OCI-LY1 (cell line): ENCODE measurements at regions not wholly inside any gene's neighbourhood (a gene's known extent, or its start where the extent isn't known, plus 50 kb on each side); places are given as distances from the start of the nearest gene placed in this dataset.

ENCODE experiments used
- H2AFZ ChIP-seq: fragments of 200-600 bp; sonication (generic), shearing (Covaris generic); 2 replicates; pipeline ENCODE4 v1.6.0; 2014; ENCODE audit warnings: antibody characterized with exemption, mild to moderate bottlenecking, low read length
- H3F3A ChIP-seq: fragments of 200-600 bp; sonication (generic), shearing (Covaris generic); 2 replicates; pipeline ENCODE4 v1.6.0; 2014; ENCODE audit warnings: mild to moderate bottlenecking, antibody characterized with exemption, low read length, moderate library complexity; ENCODE audit not compliant: insufficient read depth
- H3K27ac ChIP-seq: fragments of 200-600 bp; sonication (generic); 2 replicates; pipeline ENCODE4 v1.5.1; 2014; ENCODE audit warnings: low read length, mixed run types, mild to moderate bottlenecking, low read depth; ENCODE audit not compliant: poor library complexity, severe bottlenecking
- H3K27me3 ChIP-seq: fragments of 200-600 bp; sonication (generic); 2 replicates; pipeline ENCODE4 v1.6.0; 2014; ENCODE audit warnings: antibody characterized with exemption, mild to moderate bottlenecking, low read length, moderate library complexity; ENCODE audit not compliant: insufficient read depth
- H3K36me3 ChIP-seq: fragments of 200-600 bp; sonication (generic); 2 replicates; pipeline ENCODE4 v1.6.1; 2014; ENCODE audit warnings: mild to moderate bottlenecking, antibody characterized with exemption, low read length, moderate library complexity, mixed read lengths; ENCODE audit not compliant: insufficient read depth
- H3K4me1 ChIP-seq: fragments of 200-600 bp; sonication (generic); 2 replicates; pipeline ENCODE4 v1.5.1; 2014; ENCODE audit warnings: mild to moderate bottlenecking, low read length, moderate library complexity; ENCODE audit not compliant: insufficient read depth, severe bottlenecking
- H3K4me2 ChIP-seq: fragments of 200-600 bp; sonication (generic), shearing (Covaris generic); 2 replicates; pipeline ENCODE4 v1.6.1; 2014; ENCODE audit warnings: low read length
- H3K4me3 ChIP-seq: fragments of 200-600 bp; sonication (generic); 2 replicates; pipeline ENCODE4 v1.5.1; 2014; ENCODE audit warnings: low read length, low read depth, mild to moderate bottlenecking, mixed read lengths; ENCODE audit not compliant: poor library complexity, severe bottlenecking
- H3K79me2 ChIP-seq: fragments of 200-600 bp; shearing (Covaris generic); 2 replicates; pipeline ENCODE4 v1.6.1; 2016; ENCODE audit warnings: mixed run types, low read length, mixed read lengths; ENCODE audit not compliant: insufficient read depth
- H3K9ac ChIP-seq: fragments of 200-600 bp; sonication (generic), shearing (Covaris generic); 2 replicates; pipeline ENCODE4 v1.6.1; 2014; ENCODE audit warnings: mild to moderate bottlenecking, low read length, mixed read lengths
- H3K9me2 ChIP-seq: fragments of 200-600 bp; sonication (generic), shearing (Covaris generic); 2 replicates; pipeline ENCODE4 v1.6.1; 2014; ENCODE audit warnings: low read depth, mild to moderate bottlenecking, low read length, mixed read lengths
- H3K9me3 ChIP-seq: fragments of 200-600 bp; shearing (Covaris generic); 2 replicates; pipeline ENCODE4 v1.6.1; 2014; ENCODE audit warnings: low read length, mixed read lengths
- H4K20me1 ChIP-seq: fragments of 200-600 bp; sonication (generic), shearing (Covaris generic); 2 replicates; pipeline ENCODE4 v1.6.0; 2016; ENCODE audit warnings: mild to moderate bottlenecking, low read length; ENCODE audit not compliant: insufficient read depth
- CTCF ChIP-seq: fragments of 200-600 bp; sonication (generic), shearing (Covaris generic); IDR thresholded peaks from 2 replicates; pipeline ENCODE4 v1.5.1; 2017; ENCODE audit warnings: mild to moderate bottlenecking, antibody characterized with exemption, low read length, moderate library complexity, mixed read lengths
- EZH2 ChIP-seq: fragments of 200-600 bp; sonication (generic), shearing (Covaris generic); IDR thresholded peaks from 2 replicates; pipeline ENCODE4 v1.8.0; 2017; ENCODE audit warnings: borderline replicate concordance, mixed run types, mild to moderate bottlenecking, antibody characterized with exemption, low read length, moderate library complexity, mixed read lengths

- H3K9me3 ChIP-seq = no peaks in the 10 kb centered on the region
- H3K4me2 ChIP-seq = no peak overlapping the region
- H2AFZ ChIP-seq = no peak overlapping the region
Observed at GRCh38 chr18:78647018-78647417, 332.6 kb upstream of the SALL3 start.

GRCh38 chr18:78649421-78649820 is 330.2 kb upstream of the SALL3 start:
- TF ChIP-seq EZH2 = no peak
- TF ChIP-seq CTCF = no peak
- no peaks in the 10 kb centered on the region for H3K9me3 ChIP-seq

More at GRCh38 chr18:78647018-78647417, 332.6 kb upstream of the SALL3 start:
- H3K36me3 ChIP-seq = no peaks in the 10 kb centered on the region
- no peak overlapping the region for H3K4me3 ChIP-seq
- H3K79me2 ChIP-seq = no peaks in the 10 kb centered on the region
- no peaks in the 10 kb centered on the region for H3K9me2 ChIP-seq
- H3K27ac ChIP-seq = no peak overlapping the region
- no peaks in the 10 kb centered on the region for H3F3A ChIP-seq
- no peaks in the 10 kb centered on the region for H3K4me1 ChIP-seq
- no peaks in the 10 kb centered on the region for H3K27me3 ChIP-seq
- H3K9ac ChIP-seq = no peak overlapping the region
- TF ChIP-seq EZH2 = no peak
- no peak for TF ChIP-seq CTCF
- H4K20me1 ChIP-seq = no peaks in the 10 kb centered on the region

GRCh38 chr18:78650926-78651325 is 328.7 kb upstream of the SALL3 start:
- Histone ChIP-seq H4K20me1 (no peaks in the 10 kb centered on the region), H3K36me3 (no peaks in the 10 kb centered on the region), H3K27me3 (no peaks in the 10 kb centered on the region), H3F3A (no peaks in the 10 kb centered on the region), H3K79me2 (no peaks in the 10 kb centered on the region), H3K9ac (no peak overlapping the region), H3K9me2 (no peaks in the 10 kb centered on the region), H3K4me2 (no peak overlapping the region), H3K4me3 (no peak overlapping the region), H3K9me3 (no peaks in the 10 kb centered on the region), H2AFZ (no peak overlapping the region), H3K27ac (no peak overlapping the region), H3K4me1 (no peaks in the 10 kb centered on the region)
- TF ChIP-seq EZH2 (no peak), CTCF (no peak)

More at GRCh38 chr18:78649421-78649820, 330.2 kb upstream of the SALL3 start:
- no peaks in the 10 kb centered on the region for H3K4me1 ChIP-seq
- H2AFZ ChIP-seq = no peak overlapping the region
- no peak overlapping the region for H3K9ac ChIP-seq
- no peaks in the 10 kb centered on the region for H3F3A ChIP-seq
- no peaks in the 10 kb centered on the region for H3K27me3 ChIP-seq
- H3K79me2 ChIP-seq = no peaks in the 10 kb centered on the region
- no peak overlapping the region for H3K27ac ChIP-seq
- no peaks in the 10 kb centered on the region for H3K9me2 ChIP-seq
- H3K36me3 ChIP-seq = no peaks in the 10 kb centered on the region
- no peak overlapping the region for H3K4me3 ChIP-seq
- no peak overlapping the region for H3K4me2 ChIP-seq
- H4K20me1 ChIP-seq = no peaks in the 10 kb centered on the region
